ENCODE measurements at regions not wholly inside any gene's neighbourhood (a gene's known extent, or its start where the extent isn't known, plus 50 kb on each side); places are given as distances from the start of the nearest gene placed in this dataset.

GRCh38 chr1:100816049-100816448 is 78.6 kb downstream of the EXTL2 start:
- TF ChIP-seq CTCF (conservative IDR thresholded peaks at IDR 0.05; ENCODE audit: low read depth, low read length) = no peak
- TF ChIP-seq EZH2phosphoT487 (IDR thresholded peaks at IDR 0.05; ENCODE audit: borderline replicate concordance, low read length) = no peak
